Hematopoietic multipotent progenitor cell treated with erythropoietin and hydrocortisone succinate and interleukin-3 and kit ligand, for 17 days (in vitro differentiated cells): ENCODE measurements at regions not wholly inside any gene's neighbourhood (a gene's known extent, or its start where the extent isn't known, plus 50 kb on each side); places are given as distances from the start of the nearest gene placed in this dataset.
"Not testable (repeated sequence)": the region's sequence is repeated elsewhere in the genome, so short reads cannot be mapped to it uniquely, and the experiment has no call there.

Experiments
- DNase-seq: peaks from one replicate; pipeline ENCODE4 v3.0.0-alpha.2; 2015; ENCODE audit warnings: low spot score

GRCh38 chr11:45384711-45385241 is 98.6 kb upstream of the SYT13 start:
- DNase-seq: no peak

GRCh38 chr11:45384016-45384415 is 97.9 kb upstream of the SYT13 start:
- DNase-seq: no peak

DNA sequence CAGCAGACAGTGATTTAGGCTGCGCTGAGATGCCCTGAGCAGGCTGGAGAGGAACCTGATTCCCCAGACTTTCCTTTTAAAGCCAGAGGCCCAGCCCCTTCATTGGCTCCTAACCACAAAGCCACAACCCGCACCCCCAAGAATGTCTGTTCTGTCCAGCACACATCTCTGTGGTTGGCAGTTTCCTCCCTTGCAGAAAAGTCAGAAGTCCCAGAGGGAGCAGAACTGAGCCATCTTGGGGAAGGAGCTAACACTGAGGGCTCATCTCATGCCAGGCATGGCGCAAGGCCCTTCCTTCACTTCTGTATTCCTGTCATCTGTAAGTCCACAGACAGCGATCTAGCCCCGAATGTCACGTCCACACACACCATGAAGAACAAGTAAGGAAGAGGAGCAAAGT is 97.1 kb upstream of the SYT13 start:
- DNase-seq: no peak

DNA sequence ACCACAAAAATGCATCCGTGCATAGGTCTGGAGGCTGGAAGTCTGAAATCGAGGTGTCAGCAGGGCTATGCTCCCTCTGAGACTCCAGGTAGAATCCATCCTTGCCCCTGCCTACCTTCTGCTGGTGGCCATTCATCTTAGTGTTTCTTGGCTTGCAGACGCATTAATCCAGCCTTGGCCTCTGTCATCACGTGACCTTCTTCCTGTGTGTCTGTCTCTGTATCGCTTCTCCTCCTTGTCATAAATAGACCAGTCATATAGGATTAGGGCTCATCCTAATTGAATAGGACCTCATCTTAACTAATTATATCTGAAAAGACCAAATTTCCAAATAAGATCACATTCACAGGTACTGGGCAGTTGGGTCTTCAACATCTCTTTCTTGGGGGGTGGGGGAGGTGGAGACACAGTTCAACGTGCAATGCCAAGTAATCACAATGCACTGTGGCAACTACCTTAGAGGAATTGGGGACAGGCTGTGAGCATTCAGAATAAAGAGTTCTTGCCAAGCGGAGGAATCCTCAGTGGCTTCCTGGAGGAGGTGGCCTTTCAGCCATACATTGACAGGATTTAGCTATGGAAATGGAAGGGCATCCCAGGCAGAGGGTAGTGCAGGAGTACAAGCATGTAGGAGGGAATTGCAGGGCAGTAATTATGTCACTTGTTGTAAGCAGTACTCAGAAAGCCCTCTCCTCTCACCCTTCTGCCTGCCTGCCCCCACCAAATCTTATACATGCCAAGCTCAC is 96.2 kb upstream of the SYT13 start:
- DNase-seq: no peak

DNA sequence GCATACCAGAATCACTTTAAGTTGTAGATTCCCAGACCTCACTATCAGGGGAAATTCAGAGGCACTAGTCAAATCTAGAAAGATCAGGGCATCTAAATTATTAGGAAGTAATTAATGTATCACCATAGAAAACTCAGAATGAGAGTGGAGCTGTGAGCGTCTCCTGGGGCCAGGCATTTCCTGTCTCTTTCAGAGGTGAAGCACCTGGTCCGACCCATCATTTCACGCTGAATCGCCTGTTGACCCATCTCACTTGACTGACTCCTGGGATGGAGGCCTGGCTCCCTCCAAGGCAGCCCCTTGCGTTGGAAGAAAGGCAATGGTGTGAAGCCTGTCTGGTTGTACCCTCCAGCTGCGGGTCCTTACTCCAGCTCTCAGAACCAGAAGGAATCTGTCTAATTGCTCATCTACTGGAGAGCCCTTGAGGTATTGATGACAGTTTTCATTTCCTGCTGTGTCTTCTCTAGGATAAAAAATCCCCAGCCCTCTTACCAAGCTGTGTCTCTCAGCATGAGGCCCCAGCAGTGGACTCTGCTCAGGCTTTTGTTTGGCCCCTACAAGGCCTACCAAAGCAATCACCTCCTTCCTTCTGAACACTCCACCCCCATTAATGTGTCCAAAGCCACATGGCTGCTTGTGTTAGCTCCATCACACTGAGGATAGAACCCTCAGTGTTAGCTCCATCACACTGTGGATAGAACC is 93.2 kb upstream of the SYT13 start:
- DNase-seq: no peak

- no peak for DNase-seq
Observed at GRCh38 chr11:45378516-45378915, 92.4 kb upstream of the SYT13 start.

DNA sequence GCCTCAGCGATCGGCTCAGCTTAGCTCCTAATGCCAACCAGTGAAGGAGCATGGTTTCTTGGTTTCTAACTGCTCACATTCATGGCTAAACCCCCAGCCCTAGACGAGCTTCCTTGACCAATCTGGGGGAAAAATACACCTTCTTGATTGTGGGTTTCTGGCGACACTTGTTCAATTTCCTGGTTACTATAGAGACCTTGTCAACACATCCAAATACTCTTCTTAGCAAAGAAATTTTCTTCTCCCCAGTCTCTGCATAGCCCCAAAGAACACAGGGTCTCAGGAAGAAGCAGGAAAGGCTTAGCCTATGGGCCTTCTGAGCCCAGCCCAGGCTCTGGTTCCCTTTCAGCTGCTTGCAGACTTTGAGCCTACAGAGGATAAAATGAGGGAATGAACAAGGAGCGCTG is 88.5 kb upstream of the SYT13 start:
- no peak for DNase-seq

GRCh38 chr11:45374130-45374529 is 88.0 kb upstream of the SYT13 start:
- no peak for DNase-seq

DNA sequence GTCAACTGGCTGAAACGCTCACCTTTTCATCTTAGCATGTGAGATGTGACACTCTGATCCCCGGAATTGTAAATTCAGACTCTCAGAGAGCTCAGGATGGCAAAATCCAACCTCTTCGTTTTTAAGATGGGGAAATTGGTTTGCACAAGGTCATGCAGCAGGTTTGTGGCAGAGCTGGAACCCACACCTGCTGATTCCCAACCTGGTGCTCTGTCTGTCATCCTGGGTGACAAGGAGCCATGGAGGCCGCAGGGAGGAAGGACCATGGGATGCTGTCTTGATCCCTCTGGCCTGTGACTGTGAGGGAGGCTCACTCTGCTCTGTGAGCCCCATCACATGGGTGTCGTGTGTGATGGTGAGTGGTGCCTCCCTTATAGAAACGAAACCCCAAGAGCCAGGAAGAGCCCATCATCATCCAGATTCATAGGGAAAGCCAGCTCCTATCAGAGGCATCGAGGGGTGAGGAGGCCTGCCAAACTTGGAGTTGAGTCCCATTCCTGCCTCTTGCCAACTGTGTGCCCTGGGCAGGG is 87.4 kb upstream of the SYT13 start:
- no peak for DNase-seq

DNA sequence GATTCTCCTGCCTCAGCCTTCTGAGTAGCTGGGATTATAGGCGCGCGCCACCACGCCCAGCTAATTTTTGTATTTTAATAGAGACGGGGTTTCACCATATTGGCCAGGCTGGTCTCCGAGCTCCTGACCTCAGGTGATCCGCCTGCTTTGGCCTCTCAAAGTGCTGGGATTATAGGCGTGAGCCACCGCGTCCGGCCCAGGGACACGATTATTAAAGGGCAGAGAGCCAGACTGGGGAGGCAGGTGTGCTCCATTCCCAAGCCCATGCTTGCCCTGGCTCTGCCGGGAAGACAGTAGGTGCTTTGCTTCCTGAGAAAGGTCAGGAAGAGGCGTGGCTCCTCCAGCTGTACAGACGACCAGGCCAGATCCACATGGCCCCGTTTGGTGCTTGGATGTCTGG is 86.3 kb upstream of the SYT13 start:
- not testable (repeated sequence) for DNase-seq

GRCh38 chr11:45371251-45372115 is 85.3 kb upstream of the SYT13 start:
- DNase-seq: peak; percentile 32

- DNase-seq: no peak
Observed at GRCh38 chr11:45369313-45369712, 83.2 kb upstream of the SYT13 start.

DNA sequence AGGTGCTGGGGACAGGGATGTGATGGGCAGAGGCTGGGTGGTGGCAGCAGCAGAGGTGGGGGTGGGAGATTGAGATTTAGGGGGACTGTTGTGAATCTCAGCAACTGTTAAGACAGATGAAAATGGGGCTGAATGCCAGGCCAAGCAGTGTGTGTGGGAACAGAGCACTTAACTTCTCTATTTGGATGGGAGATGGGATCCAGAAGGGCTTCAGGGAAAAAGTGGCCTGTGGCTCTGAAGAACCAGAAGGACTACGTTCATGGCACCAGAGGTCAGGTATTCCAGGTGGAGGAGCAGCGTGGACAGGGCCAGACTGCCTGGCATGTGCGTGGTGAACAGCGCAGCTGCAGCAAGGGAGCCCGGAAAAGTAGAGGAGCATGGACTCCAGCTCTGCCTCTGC is 82.6 kb upstream of the SYT13 start:
- no peak for DNase-seq

- DNase-seq: no peak
Observed at GRCh38 chr11:45366619-45367190, 80.6 kb upstream of the SYT13 start.

- no peak for DNase-seq
Observed at GRCh38 chr11:45365961-45366618, 79.9 kb upstream of the SYT13 start.

GRCh38 chr11:45362636-45363035 is 76.5 kb upstream of the SYT13 start:
- DNase-seq: no peak

GRCh38 chr11:45361551-45361950 is 75.4 kb upstream of the SYT13 start:
- DNase-seq: no peak

GRCh38 chr11:45355706-45356041 is 69.5 kb upstream of the SYT13 start:
- no peak for DNase-seq

DNA sequence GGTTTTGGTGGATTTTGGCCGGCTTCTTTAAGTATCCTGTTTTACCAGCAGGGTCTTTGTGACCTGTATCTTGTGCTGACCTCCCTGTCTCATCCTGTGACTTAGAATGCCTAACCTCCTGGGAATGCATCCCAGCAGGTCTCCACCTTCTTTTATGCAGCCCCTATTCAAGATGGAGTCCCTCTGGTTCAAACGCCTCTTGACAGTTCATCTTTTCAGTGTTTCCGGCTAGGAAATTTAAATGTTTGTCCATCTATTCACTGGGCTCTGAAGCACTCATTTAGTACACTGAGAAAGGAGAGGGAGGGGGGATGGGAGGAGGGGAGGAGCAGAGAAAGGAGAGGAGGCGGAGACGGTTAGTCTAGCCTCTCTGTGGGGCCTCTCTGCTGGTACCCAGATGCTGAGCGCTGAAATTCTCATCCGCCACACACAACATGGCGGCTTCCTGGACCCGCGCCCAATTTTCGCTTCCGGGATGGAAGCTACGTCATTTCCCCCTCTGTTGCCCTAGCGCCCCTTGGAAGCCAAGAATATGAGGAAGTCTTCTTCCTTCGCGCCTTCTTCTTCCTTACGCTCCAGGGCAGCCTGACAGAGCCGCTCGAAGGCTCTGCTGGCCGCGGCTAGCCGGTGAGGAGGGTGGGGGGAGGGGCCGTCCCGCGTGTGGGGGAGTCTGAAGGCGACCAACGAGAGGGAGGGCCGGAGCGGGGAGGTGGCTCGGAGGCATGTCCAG is 69.0 kb upstream of the SYT13 start:
- peak; percentile 10 for DNase-seq

DNA sequence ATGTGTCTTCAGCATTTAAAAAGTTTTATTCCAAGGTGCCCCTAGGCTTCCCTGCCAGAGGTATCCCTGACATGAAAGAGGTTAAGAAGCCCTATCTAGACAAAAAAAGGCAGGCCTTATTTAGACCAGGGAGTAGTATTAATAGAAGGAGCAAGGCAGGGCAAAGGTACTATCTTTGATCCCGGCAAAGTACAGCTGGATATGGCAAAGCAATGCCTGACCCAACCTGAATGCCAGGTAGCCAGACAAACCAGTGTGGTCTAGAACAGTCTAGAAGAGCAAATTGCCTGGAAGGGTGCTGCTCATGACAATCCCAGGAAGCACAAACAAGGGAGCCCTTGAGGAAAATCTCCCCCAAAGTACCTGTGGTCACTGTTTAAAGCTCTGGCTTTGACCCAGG is 62.6 kb upstream of the SYT13 start:
- DNase-seq: no peak
